Stimulated activated memory B cell treated with anti-CD40 and anti-IgM and Interleukin-4, amounts not matched to agents 10 μg/mL and 1 μg/mL and 100 μg/mL, for 72 hours (primary cell): ENCODE measurements at regions not wholly inside any gene's neighbourhood (a gene's known extent, or its start where the extent isn't known, plus 50 kb on each side); places are given as distances from the start of the nearest gene placed in this dataset.
A peak's percentile ranks its signal among the peaks of the same experiment; 100 is the strongest.
"Not testable (repeated sequence)": the region's sequence is repeated elsewhere in the genome, so short reads cannot be mapped to it uniquely, and the experiment has no call there.

Experiments
- ATAC-seq: fragments of 150-1000 bp; cut with Tn5 transposase; 2 replicates; pipeline ENCODE4 v1.10.0; 2021
- H3K27ac Mint-ChIP-seq: one replicate; pipeline ENCODE4 v1.8.0; 2022; ENCODE audit warnings: mild to moderate bottlenecking, mixed read lengths
- H3K27me3 Mint-ChIP-seq: one replicate; pipeline ENCODE4 v1.8.0; 2022; ENCODE audit warnings: mixed read lengths
- H3K36me3 Mint-ChIP-seq: one replicate; pipeline ENCODE4 v1.8.0; 2022; ENCODE audit warnings: mixed read lengths
- H3K4me1 Mint-ChIP-seq: one replicate; pipeline ENCODE4 v1.8.0; 2022; ENCODE audit warnings: mixed read lengths
- H3K4me3 Mint-ChIP-seq: one replicate; pipeline ENCODE4 v1.8.0; 2022; ENCODE audit warnings: mild to moderate bottlenecking, moderate library complexity, mixed read lengths
- H3K9me3 Mint-ChIP-seq: one replicate; pipeline ENCODE4 v1.8.0; 2022; ENCODE audit warnings: mixed read lengths

GRCh38 chr7:55683501-55683900 is 111.2 kb upstream of the VOPP1 start:
- peaks cover 29% of the 10 kb centered on the region for H3K27me3 Mint-ChIP-seq
- H3K9me3 Mint-ChIP-seq, H3K4me3 Mint-ChIP-seq, H3K4me1 Mint-ChIP-seq, ATAC-seq, H3K27ac Mint-ChIP-seq, H3K36me3 Mint-ChIP-seq: not testable (repeated sequence)

GRCh38 chr7:55675589-55675988 is 103.3 kb upstream of the VOPP1 start:
- not testable (repeated sequence) for H3K27me3 Mint-ChIP-seq, H3K36me3 Mint-ChIP-seq, H3K4me3 Mint-ChIP-seq, H3K27ac Mint-ChIP-seq, ATAC-seq, H3K9me3 Mint-ChIP-seq, H3K4me1 Mint-ChIP-seq

GRCh38 chr7:55673525-55673924 is 101.2 kb upstream of the VOPP1 start:
- not testable (repeated sequence) for H3K9me3 Mint-ChIP-seq, H3K27ac Mint-ChIP-seq, H3K36me3 Mint-ChIP-seq

GRCh38 chr7:55672084-55672483 is 99.8 kb upstream of the VOPP1 start:
- H3K4me3 Mint-ChIP-seq, H3K27ac Mint-ChIP-seq, H3K27me3 Mint-ChIP-seq, H3K36me3 Mint-ChIP-seq, H3K9me3 Mint-ChIP-seq, H3K4me1 Mint-ChIP-seq, ATAC-seq: not testable (repeated sequence)

More at GRCh38 chr7:55673525-55673924, 101.2 kb upstream of the VOPP1 start:
- not testable (repeated sequence) for H3K27me3 Mint-ChIP-seq, H3K4me3 Mint-ChIP-seq, H3K4me1 Mint-ChIP-seq, ATAC-seq

GRCh38 chr7:55657654-55658053 is 85.4 kb upstream of the VOPP1 start:
- no peaks in the 10 kb centered on the region for H3K36me3 Mint-ChIP-seq
- H3K4me1 Mint-ChIP-seq: peaks cover 7% of the 10 kb centered on the region
- no peak for ATAC-seq
- no peaks in the 10 kb centered on the region for H3K9me3 Mint-ChIP-seq
- H3K27ac Mint-ChIP-seq: no peak overlapping the region
- H3K4me3 Mint-ChIP-seq: no peak overlapping the region
- peaks cover 14% of the 10 kb centered on the region for H3K27me3 Mint-ChIP-seq

GRCh38 chr7:55651057-55651456 is 78.8 kb upstream of the VOPP1 start:
- no peak overlapping the region for H3K27ac Mint-ChIP-seq
- H3K36me3 Mint-ChIP-seq: no peaks in the 10 kb centered on the region
- ATAC-seq: no peak
- peaks cover 34% of the 10 kb centered on the region for H3K27me3 Mint-ChIP-seq
- no peaks in the 10 kb centered on the region for H3K4me1 Mint-ChIP-seq
- no peaks in the 10 kb centered on the region for H3K9me3 Mint-ChIP-seq
- H3K4me3 Mint-ChIP-seq: no peak overlapping the region

- H3K4me3 Mint-ChIP-seq: no peak overlapping the region
- ATAC-seq: no peak
- no peak overlapping the region for H3K27ac Mint-ChIP-seq
- no peaks in the 10 kb centered on the region for H3K4me1 Mint-ChIP-seq
- no peaks in the 10 kb centered on the region for H3K36me3 Mint-ChIP-seq
- H3K9me3 Mint-ChIP-seq: no peaks in the 10 kb centered on the region
- peaks cover 29% of the 10 kb centered on the region for H3K27me3 Mint-ChIP-seq
These were observed 76.9 kb upstream of the VOPP1 start for GRCh38 chr7:55649238-55649637.

- no peak overlapping the region for H3K27ac Mint-ChIP-seq
- no peaks in the 10 kb centered on the region for H3K27me3 Mint-ChIP-seq
- ATAC-seq: no peak
- peaks cover 12% of the 10 kb centered on the region for H3K4me1 Mint-ChIP-seq
- H3K4me3 Mint-ChIP-seq: no peak overlapping the region
- H3K9me3 Mint-ChIP-seq: no peaks in the 10 kb centered on the region
- no peaks in the 10 kb centered on the region for H3K36me3 Mint-ChIP-seq
These were observed 72.3 kb upstream of the VOPP1 start for GRCh38 chr7:55644567-55644966.

GRCh38 chr7:55642266-55642665 is 70.0 kb upstream of the VOPP1 start:
- Mint-ChIP-seq H3K4me3 (no peak overlapping the region), H3K4me1 (peaks cover 12% of the 10 kb centered on the region), H3K9me3 (no peaks in the 10 kb centered on the region), H3K27ac (no peak overlapping the region), H3K36me3 (no peaks in the 10 kb centered on the region), H3K27me3 (no peaks in the 10 kb centered on the region)
- no peak for ATAC-seq

- H3K9me3 Mint-ChIP-seq: no peaks in the 10 kb centered on the region
- H3K4me3 Mint-ChIP-seq: no peak overlapping the region
- no peaks in the 10 kb centered on the region for H3K36me3 Mint-ChIP-seq
- no peak for ATAC-seq
- peaks cover 12% of the 10 kb centered on the region for H3K4me1 Mint-ChIP-seq
- H3K27ac Mint-ChIP-seq: no peak overlapping the region
- no peaks in the 10 kb centered on the region for H3K27me3 Mint-ChIP-seq
These were observed 69.5 kb upstream of the VOPP1 start for GRCh38 chr7:55641811-55642210.

GRCh38 chr7:55641273-55641691 is 69.0 kb upstream of the VOPP1 start:
- H3K27me3 Mint-ChIP-seq: no peaks in the 10 kb centered on the region
- peaks cover 16% of the 10 kb centered on the region for H3K4me1 Mint-ChIP-seq
- H3K36me3 Mint-ChIP-seq: no peaks in the 10 kb centered on the region
- H3K9me3 Mint-ChIP-seq: no peaks in the 10 kb centered on the region
- no peak overlapping the region for H3K27ac Mint-ChIP-seq
- ATAC-seq: peak; percentile 70
- no peak overlapping the region for H3K4me3 Mint-ChIP-seq

GRCh38 chr7:55639640-55640039 is 67.3 kb upstream of the VOPP1 start:
- H3K4me1 Mint-ChIP-seq: peaks cover 18% of the 10 kb centered on the region
- H3K27ac Mint-ChIP-seq: no peak overlapping the region
- ATAC-seq: no peak
- H3K4me3 Mint-ChIP-seq: no peak overlapping the region
- no peaks in the 10 kb centered on the region for H3K36me3 Mint-ChIP-seq
- no peaks in the 10 kb centered on the region for H3K9me3 Mint-ChIP-seq
- H3K27me3 Mint-ChIP-seq: no peaks in the 10 kb centered on the region

GRCh38 chr7:55629051-55629677 is 56.9 kb upstream of the VOPP1 start:
- Mint-ChIP-seq H3K36me3 (no peaks in the 10 kb centered on the region), H3K9me3 (peaks cover 3% of the 10 kb centered on the region), H3K27me3 (peaks cover 13% of the 10 kb centered on the region), H3K4me1 (peaks cover 11% of the 10 kb centered on the region), H3K4me3 (no peak overlapping the region), H3K27ac (peak overlapping the region; percentile 44)
- ATAC-seq: peak; percentile 67

GRCh38 chr7:55624813-55625212 is 52.5 kb upstream of the VOPP1 start:
- peaks cover 12% of the 10 kb centered on the region for H3K27me3 Mint-ChIP-seq
- no peak for ATAC-seq
- no peak overlapping the region for H3K4me3 Mint-ChIP-seq
- peaks cover 11% of the 10 kb centered on the region for H3K4me1 Mint-ChIP-seq
- no peak overlapping the region for H3K27ac Mint-ChIP-seq
- H3K36me3 Mint-ChIP-seq: no peaks in the 10 kb centered on the region
- peaks cover 3% of the 10 kb centered on the region for H3K9me3 Mint-ChIP-seq

- Mint-ChIP-seq H3K27me3 (peaks cover 4% of the 10 kb centered on the region), H3K36me3 (peaks cover 2% of the 10 kb centered on the region), H3K4me1 (no peaks in the 10 kb centered on the region), H3K9me3 (peaks cover 6% of the 10 kb centered on the region), H3K4me3 (no peak overlapping the region), H3K27ac (no peak overlapping the region)
- ATAC-seq: no peak
These were observed 51.3 kb upstream of the VOPP1 start for GRCh38 chr7:55623617-55624016.

GRCh38 chr7:55622241-55622640 is 49.9 kb upstream of the VOPP1 start:
- no peaks in the 10 kb centered on the region for H3K4me1 Mint-ChIP-seq
- H3K4me3 Mint-ChIP-seq: no peak overlapping the region
- peaks cover 8% of the 10 kb centered on the region for H3K9me3 Mint-ChIP-seq
- H3K27me3 Mint-ChIP-seq: peaks cover 15% of the 10 kb centered on the region
- ATAC-seq: no peak
- H3K36me3 Mint-ChIP-seq: peaks cover 7% of the 10 kb centered on the region
- H3K27ac Mint-ChIP-seq: no peak overlapping the region
